Activated CD8-positive, alpha-beta memory T cell treated with anti-CD3 and anti-CD28 coated beads for 48 hours (primary cell): ENCODE measurements at regions not wholly inside any gene's neighbourhood (a gene's known extent, or its start where the extent isn't known, plus 50 kb on each side); places are given as distances from the start of the nearest gene placed in this dataset.
"Not testable (repeated sequence)": the region's sequence is repeated elsewhere in the genome, so short reads cannot be mapped to it uniquely, and the experiment has no call there.

Experiments used
- DNase-seq, 3 experiments: peaks; one replicate each; pipeline ENCODE4 v3.0.0-alpha.2; 2020; ENCODE audit warnings: low read depth in 2 of 3, low spot score in 2 of 3

DNA sequence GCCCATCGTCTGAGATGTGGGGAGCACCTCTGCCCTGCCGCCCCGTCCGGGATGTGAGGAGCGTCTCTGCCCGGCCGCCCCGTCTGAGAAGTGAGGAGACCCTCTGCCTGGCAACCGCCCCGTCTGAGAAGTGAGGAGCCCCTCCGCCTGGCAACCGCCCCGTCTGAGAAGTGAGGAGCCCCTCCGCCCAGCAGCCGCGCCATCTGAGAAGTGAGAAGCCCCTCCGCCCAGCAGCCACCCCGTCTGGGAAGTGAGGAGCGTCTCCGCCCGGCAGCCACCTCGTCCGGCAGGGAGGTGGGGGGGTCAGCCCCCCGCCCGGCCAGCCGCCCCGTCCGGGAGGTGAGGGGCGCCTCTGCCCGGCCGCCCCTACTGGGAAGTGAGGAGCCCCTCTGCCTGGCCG, 267.2 kb downstream of the MEF2C start:
- not testable (repeated sequence) for DNase-seq

DNA sequence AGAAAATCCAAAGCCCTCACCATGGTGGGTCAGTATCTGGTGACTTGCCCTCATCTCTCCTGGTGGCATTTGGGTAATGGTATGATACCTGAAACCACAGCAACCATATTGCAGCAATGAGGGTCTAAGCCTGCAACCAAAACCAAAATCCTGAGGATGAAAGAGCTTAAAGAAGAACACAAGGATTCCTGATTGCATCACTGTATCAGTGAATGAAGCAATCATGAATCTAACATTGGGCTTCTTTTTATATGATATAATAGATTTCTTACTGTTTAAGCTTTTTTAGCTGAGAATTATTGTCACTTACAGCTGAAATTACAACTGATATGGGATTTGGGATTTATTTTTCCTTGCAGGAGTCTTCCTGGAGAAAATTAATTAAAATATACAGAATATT, 269.9 kb downstream of the MEF2C start:
- DNase-seq = no peak

DNA sequence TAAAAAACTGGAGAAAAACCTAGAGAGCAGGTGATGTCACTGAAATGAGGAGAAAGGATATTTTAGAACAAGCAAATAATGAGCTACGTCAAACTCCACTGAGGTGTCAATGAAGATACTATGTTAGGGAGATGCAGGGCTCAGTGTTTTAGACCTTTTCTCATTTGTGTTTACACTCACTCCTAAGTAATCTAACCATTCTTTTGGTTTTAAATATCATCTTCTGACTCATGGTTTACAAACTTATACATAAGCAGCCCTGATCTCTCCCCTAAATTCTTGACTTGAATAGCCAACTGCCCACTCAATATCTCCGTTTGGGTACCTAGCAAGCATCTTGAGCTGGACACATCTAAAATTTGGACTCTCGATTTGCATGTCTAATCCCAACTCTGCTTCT, 272.4 kb downstream of the MEF2C start:
- no peak for DNase-seq

DNA sequence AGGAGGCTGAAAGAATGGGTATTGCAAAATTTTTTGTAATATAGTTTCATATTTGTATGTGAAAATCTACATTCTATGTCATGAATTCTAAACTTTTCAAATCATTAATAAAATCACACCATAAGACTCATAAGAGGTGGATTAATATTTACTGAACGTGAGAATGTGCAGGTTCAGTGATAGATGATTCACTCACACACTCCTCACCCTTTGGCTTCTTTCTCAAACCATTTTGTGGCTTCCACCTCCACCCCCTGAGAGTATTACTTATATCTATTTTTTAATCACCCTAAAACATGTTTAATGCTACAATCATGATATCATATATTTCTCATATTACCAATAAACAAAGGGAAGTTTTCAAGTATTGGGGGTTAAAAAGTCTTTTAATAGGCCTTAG, 275.5 kb downstream of the MEF2C start:
- no peak for DNase-seq

DNA sequence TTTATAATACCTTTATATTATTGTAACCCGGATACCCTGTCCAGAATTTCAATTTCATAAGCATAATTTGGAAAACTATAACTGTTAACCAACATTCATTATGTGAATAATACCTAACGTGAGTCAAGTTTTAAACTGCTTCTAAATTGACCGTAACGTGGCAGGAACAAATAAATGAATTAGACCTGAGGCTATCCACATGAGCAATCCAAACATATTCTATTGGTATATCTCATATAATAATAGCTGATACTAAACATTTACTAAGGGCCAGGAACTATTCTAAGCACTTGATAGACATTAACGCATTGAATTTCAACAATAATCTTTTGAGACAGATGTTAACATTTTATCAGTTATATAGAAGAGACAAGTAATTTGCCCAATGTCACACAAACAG, 276.4 kb downstream of the MEF2C start:
- no peak for DNase-seq

DNA sequence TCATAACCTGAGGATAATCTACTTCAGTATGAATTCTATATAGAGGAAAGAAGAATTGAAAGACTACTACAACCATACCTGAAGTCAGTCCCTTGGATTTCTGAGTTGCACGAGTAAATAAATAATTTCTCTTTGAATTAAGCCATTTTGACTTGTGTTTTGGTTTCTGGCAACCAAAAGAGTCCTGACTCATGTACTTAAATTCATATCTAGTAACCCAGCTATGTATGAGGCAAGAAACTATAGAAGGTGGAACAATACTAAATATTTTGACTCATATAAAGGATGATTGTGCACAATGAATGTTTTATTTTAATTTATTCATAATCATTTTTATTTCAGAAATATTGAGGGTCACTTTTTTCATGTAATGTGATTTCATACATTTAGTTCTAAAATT, 276.8 kb downstream of the MEF2C start:
- DNase-seq = no peak

DNA sequence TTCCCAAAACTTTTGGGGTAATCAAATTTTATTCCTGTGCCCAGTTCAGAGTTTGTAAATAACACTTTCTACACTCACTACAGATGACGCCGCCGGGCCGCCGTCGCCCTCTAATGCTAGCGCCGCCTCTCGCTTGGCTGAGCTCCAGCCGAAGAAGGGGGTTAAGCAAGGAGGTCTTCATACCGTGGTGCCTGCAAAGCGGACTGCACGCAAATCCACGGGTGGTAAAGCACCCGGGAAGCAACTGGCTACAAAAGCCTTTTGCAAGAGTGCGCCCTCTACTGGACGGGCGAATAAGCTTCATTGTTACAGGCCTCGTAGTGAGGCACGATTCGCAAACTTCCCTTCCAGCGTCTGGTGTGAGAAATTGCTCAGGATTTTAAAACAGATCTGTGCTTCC, 280.4 kb downstream of the MEF2C start:
- DNase-seq = peak in 2 of 3 experiments; percentile 0 to 1

DNA sequence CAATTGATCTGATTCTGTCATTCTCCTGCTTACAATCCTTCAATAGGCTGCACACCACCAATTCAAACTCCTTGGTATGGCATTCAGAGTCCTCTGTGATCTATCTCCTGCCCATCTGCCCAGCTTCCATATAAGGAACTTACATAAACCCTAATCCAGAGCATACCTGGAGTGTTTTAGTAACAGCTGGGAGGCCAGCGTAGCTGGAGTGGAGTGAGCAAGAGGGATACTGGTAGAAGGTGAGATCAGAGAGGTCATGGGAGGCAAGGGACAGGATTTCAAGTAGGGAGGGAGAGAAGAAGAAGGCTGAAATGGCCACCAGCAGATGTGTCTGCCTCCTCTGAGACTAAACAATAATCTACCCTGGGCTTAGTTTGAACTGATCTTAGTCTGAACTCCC, 288.5 kb downstream of the MEF2C start:
- DNase-seq = no peak

DNA sequence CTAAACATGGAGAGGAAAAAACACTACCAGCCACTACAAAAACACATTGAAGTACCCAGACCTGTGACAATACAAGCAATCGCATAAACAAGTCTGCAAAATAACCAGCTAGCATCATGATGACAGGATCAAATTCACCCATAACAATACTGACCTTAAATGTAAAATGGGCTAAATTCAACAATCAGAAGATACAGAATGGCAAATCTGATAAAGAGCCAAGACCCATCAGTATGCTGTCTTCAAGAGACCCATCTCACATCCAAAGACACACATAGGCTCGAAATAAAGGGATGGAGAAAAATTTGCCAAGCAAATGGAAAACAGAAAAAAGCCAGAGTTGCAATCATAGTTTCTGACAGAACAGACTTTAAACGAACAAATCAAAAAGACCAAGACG, 294.4 kb downstream of the MEF2C start:
- no peak for DNase-seq

DNA sequence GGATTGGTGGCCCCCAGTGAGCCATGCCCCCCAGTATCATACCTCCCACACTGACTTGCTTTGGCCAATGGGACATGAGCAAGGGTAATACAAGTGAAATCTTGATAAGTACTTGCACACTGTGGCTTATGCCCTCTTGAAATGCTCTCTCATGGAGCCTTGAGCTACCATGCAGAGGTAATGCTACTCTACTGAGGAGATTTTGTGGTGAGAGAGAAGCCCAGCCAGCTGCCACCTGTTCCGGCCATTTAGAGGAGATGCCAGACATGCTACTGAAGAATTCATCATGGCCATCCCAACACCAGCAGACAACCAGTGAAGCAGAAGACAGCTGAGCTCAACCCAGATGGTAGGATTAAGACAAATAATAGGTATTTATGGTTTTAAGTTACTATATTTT, 299.5 kb downstream of the MEF2C start:
- DNase-seq = no peak

DNA sequence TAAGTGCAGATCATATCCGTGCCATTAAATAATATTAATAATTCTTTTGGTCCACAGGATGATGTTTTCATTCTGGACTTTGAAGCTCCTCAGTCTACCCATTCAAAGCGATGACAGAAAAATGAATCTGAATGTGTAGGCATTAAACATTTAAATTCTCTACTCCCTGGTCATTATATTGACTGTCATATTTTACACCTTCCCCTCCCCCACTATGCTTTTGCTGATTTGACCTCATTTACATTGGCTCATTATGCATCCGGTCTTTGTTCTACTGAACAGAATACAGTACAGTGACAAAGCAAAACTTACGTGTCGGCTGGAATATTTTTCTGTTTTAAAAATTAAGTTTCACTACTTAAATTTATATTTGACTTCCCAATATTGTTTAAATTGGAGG, 289.7 kb upstream of the TMEM161B start:
- no peak for DNase-seq

DNA sequence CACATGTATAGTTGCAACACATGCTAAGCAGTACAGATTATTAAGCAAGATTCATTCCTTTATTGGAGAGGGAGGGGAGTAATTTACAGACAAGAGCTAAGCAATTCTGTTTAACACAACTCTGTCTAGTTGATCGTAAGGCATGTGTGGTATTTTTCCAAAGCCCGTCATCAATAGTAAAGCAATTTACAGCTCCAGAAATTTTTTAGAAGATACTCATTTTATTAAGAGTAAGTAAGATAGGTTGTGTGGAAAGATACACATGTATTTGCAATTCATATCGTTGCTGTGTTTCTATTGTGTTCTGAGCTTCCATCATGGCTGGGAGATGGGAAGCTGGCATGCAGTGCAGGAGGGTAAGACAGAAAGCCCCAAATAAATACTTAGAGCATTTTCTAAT, 289.2 kb upstream of the TMEM161B start:
- no peak for DNase-seq

DNA sequence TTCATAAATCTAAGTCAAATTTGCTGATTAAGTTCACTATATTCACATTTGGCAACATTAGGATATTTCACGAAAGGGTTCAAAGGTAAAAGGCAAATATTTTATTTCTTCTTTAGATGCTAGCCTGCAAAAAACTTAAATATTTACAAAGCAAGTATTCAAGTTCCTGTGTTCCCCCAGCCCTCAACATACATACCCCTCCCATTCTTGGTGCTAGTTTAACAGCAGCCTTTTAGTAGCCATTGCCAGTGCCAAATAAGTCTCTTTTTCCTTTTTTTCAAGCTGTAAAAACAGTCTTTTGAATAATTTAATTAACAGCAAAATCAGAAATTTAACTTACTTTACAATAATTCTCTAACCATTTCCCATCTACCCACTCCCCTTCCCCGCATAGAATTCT, 288.5 kb upstream of the TMEM161B start:
- DNase-seq = no peak

DNA sequence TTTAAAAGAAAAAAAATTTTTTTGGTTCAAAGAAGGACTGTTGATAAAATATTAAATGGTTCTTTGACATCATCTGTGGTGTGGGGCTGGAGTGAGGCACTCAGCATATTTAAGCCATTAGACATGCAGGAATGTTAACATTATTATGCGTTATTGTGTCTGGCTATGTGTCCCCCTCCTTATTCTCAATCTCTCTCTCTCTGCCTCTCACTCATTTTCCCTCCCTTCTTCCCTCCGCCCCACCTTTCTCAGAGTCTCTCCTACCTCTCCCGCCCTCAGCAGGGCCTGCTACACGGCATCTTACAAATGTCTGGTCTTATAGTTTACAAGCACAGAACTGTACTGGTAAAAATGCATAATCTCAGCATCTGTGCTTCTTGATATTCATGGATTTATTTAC, 287.8 kb upstream of the TMEM161B start:
- no peak for DNase-seq

DNA sequence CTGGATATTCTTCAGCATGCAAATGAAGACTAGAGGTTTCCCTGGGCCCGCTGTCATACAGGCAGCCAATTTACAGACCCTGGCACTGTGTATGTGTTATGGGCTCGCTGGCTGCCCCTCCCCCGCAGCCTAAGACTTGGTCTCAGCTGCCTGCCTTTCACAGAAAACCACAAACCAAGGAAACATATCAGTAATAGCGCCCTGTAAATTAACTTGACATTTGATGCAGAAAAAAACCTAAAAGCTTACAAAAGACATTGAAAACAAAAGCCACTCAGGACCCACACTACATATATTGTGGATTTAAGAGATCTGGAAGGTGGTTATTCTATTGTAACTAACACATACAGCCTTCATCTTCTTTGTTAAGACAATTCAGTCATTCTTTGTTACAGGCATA, 287.0 kb upstream of the TMEM161B start:
- no peak for DNase-seq

DNA sequence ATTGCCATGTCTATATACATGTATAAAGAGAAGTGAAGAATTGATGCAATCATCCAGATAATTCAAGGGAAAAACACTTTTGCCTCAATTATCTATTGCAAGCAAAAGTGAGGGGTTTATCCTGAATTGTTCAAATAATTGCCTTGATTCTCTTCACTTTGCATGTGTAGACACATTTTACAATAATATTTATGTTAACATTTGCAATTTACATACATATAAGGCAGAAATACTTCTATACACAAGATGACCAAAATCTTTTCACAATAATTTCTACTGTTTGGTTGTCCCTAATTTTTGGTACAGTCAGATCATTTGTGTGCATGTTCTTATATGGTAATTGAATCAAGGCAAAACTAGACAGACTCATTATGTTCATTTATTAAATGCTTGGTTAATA, 285.3 kb upstream of the TMEM161B start:
- no peak for DNase-seq

DNA sequence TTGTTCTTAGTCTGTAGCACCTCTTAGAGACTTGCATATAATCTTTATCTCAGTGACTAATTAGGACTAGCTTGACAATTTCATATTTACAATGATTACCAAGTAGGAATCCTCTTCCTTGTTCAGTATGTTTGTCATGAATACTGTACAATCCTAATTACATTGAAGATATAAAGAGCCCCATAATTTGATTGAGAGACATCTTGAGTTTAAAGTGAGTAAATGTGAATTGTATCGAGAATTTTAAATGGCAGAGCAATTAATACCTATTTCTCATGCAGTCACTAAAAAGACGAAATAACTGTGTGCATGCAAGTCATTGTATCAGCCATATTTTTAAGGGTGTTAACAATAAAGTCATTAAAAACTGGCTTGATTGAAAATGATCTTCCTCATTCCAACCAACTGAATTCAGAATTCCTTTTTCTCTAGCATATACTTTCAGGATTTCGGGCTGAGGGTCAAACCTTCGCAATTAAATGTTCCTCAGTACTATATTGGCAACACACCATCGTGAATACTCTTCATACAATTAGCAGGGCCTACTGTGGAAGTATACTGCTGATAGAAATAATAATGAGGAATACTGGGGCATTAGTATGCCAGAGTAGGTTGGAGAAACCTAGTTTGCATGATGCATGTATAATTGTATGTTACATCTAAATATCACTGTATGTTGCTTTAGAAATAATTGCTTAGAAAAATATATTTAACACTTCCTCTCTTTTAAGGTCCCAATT, 284.7 kb upstream of the TMEM161B start:
- no peak for DNase-seq

DNA sequence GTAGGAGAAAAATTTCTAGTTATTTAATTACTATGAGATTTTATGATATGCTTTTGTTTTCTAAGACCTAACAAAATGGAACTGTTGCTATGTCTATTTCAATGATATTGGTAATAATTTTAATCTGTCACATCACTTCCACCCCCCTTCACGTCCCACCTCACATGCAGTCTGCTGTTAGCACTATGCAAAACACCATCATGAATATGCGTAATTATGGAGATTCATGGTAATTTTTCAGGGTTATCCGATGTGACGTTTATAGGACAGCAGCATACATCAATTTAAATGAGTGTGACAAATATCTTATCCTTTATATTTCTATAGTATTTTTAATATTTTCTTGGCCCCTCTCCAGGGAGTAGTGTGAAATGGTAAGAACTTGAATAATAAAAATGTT, 283.8 kb upstream of the TMEM161B start:
- DNase-seq = no peak

DNA sequence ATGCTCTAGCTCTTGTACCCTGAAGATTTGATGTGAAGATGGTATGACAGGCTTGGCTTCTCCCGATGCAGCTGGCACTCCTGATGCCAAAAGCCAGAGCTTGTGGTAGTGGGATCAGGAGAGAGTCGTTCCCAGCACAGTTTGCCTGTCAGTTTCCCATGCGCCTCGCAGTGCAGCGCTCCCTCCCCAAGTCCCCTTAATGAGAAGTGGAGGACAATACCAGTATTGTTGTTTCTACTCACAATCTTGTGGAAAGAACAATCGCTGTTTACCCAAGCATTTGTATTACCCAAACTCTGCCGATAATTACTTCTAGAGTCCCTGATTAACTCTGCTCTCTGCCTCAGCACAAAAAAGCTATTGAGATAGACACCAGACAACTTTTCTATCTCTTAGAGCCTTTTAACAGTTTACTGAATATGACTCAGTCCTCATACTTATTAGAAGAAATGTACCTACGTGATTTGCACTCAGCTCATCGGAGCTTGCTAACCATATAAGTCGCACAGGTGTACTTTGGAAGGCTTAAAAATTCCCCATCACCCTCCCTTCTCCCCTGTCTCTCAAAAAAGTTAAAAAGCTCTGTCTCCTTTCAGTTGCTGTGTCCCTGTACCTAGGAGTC, 283.2 kb upstream of the TMEM161B start:
- no peak for DNase-seq

DNA sequence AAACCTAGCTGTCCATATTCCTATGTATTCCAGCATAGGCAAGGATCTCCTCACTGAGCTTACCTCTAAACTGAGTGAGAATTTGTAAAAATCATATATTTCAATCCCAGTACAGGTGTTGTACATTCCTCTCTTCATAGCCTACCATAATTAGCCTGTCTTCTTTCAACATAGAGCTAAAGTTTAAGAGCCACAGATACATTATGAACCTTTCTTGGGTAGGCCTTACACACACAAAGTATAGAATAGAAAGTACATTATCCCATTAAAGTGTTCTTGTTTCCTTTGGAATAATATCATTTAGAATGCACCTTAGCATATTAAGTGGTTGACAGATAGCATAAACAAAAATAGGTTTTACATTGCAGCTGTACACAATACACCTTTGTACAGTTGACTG, 282.1 kb upstream of the TMEM161B start:
- no peak for DNase-seq

DNA sequence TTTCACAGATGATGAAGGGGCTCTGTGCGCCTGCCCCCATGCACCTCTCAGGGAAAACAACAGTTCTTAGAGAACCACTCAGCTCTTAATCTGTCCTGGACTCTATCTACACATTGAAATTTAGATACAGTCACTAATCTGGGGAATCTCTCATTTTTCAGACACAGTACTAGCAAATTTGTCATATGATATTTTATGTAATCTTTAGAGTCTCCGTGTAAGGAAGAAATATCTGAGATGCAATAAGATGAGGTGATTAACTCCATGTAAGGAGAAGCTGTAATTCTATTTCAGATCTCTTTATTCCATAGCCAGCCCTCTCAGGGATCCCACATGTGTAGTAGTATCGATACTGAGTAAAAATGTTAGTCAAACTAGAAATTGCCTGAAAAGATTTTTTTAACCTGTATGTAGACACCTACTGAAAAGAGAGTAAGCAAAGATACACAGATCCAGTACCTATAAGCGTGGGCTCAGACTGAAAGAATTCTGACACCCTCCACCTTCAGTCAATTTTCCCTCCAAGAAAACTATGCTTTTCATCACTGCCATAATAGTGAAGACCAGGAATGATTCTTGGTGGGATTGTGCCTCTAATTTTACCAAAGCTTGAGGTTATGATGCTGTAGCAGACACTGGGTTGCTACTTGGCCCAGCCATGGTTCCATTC, 279.6 kb upstream of the TMEM161B start:
- no peak for DNase-seq

DNA sequence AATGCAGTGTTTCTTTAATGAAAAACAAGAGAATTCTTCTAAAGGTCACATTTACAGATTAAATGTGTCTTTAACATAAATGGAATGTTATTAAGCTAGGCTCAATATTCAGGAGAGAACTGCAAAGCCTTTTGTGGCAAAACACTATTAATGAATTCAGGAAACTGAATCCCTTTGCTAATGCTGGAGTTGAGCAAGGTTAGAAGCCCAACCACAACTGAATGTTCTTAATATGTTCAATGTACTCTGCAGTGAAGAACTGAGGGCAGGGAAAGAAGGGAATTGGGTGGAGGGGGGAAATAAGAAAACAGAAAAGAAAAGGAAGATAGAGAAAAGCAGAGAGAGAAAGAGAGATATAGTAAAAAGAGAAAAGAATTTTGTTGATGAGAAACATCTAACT, 276.7 kb upstream of the TMEM161B start:
- DNase-seq = no peak

DNA sequence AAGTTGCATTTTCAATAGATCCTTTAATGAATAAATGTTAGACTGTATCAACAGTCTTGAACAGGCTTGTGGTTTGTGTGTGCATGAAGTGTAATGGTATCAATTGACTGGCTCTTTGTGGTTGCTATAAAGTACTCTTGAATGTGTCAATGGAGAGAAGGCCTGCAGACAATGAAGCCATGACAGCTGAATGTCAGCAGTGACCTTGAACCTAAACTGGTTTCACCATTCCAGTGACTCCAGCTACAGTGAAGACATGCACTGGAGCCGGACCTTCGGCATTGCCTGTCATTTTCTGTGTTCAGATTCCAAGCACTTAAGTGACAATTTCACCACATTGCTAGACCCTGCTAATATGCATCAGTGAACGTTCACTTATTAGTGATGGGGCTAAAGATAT, 276.0 kb upstream of the TMEM161B start:
- no peak for DNase-seq
